GM12878 (cell line): ENCODE measurements at regions not wholly inside any gene's neighbourhood (a gene's known extent, or its start where the extent isn't known, plus 50 kb on each side); places are given as distances from the start of the nearest gene placed in this dataset.

Experiments
- ATAC-seq: fragments of 200-7000 bp; cut with Tn5 transposase; 3 replicates; pipeline ENCODE4 v1.9.1; 2020; ENCODE audit warnings: mild to moderate bottlenecking, moderate library complexity
- BruUV-seq: library from RNA; stranded (reverse); fragments of 400-500 nt; replicated peaks from 2 replicates; lab custom pipeline; 2021; lab: Mats Ljungman, UMichigan
- CTCF ChIA-PET: fragments of 300-600 bp; sonication (Branson Sonifier 250); formaldehyde crosslinking; extraction: SDS; loops from one replicate; lab custom pipeline; 2021; ENCODE audit warnings: inconsistent platforms; lab: Yijun Ruan, JAX
- POLR2A ChIA-PET: fragments of 350-600 bp; formaldehyde crosslinking; extraction: SDS; loops from one replicate; lab custom pipeline; 2021; ENCODE audit warnings: inconsistent platforms; lab: Charles Lee
- RAD21 ChIA-PET: fragments of 300-600 bp; sonication (Branson Sonifier 250); formaldehyde crosslinking; loops from one replicate; lab custom pipeline; 2023; ENCODE audit warnings: antibody characterized with exemption; ENCODE audit not compliant: unreplicated experiment; lab: Charles Lee
- SMC1A ChIA-PET: fragments of 300-600 bp; sonication (Branson Sonifier 250); formaldehyde crosslinking; loops from one replicate; lab custom pipeline; 2023; ENCODE audit not compliant: unreplicated experiment, uncharacterized antibody; lab: Charles Lee
- DNase-seq: peaks from one replicate; pipeline ENCODE4 v3.0.0-alpha.2; 2011; ENCODE audit warnings: low read depth, low spot score
- FAIRE-seq: peaks from 3 replicates; lab custom pipeline; 2011; peaks lifted over from hg19 to GRCh38; lab: Jason Lieb, UNC
- H2AFZ ChIP-seq: 2 replicates; pipeline ENCODE4 v1.6.0; 2011; ENCODE audit warnings: low read depth, low read length, control low read depth; ENCODE audit not compliant: control insufficient read depth
- H3K27ac ChIP-seq: 2 replicates; pipeline ENCODE4 v1.5.1; 2011; ENCODE audit warnings: control low read depth; ENCODE audit not compliant: control insufficient read depth, insufficient read depth
- H3K27me3 ChIP-seq, 2 experiments: replicated peaks in 1 of 2; 2 replicates each; pipeline versions ENCODE4 v1.6.0 to v1.6.1; 2011; ENCODE audit warnings: low read length in 1 of 2; ENCODE audit not compliant: control insufficient read depth in 2 of 2, insufficient read depth in 2 of 2
- H3K36me3 ChIP-seq, 2 experiments: 2 replicates each; pipeline ENCODE4 v1.5.1; 2011; ENCODE audit warnings: low read length in 1 of 2; ENCODE audit not compliant: control insufficient read depth in 2 of 2, insufficient read depth in 2 of 2
- H3K4me1 ChIP-seq: 2 replicates; pipeline ENCODE4 v1.6.1; 2011; ENCODE audit warnings: mild to moderate bottlenecking, low read length, moderate library complexity, mixed read lengths; ENCODE audit not compliant: control insufficient read depth, insufficient read depth
- H3K4me2 ChIP-seq: 2 replicates; pipeline ENCODE4 v1.6.0; 2011; ENCODE audit warnings: control low read depth; ENCODE audit not compliant: control insufficient read depth, insufficient read depth
- H3K4me3 ChIP-seq: fragments of 200-600 bp; sonication (generic); 2 replicates; pipeline ENCODE4 v1.5.1; 2016
- H3K79me2 ChIP-seq: 2 replicates; pipeline ENCODE4 v1.6.0; 2011; ENCODE audit warnings: low read length; ENCODE audit not compliant: control insufficient read depth, insufficient read depth
- H3K9ac ChIP-seq: 2 replicates; pipeline ENCODE4 v1.8.0; 2011; ENCODE audit warnings: low read length, control low read depth, mixed read lengths; ENCODE audit not compliant: control insufficient read depth, insufficient read depth
- H3K9me3 ChIP-seq: replicated peaks from 3 replicates; pipeline ENCODE4 v1.5.1; 2011; ENCODE audit warnings: mild to moderate bottlenecking, low read length; ENCODE audit not compliant: control insufficient read depth, insufficient read depth
- H4K20me1 ChIP-seq: 2 replicates; pipeline ENCODE4 v1.6.0; 2011; ENCODE audit not compliant: control insufficient read depth, insufficient read depth
- ATF7 ChIP-seq: fragments of 450-650 bp; IDR thresholded peaks from 2 replicates; pipeline ENCODE4 v1.6.1; 2016; ENCODE audit warnings: low read depth, mild to moderate bottlenecking
- ETV6 ChIP-seq, 2 experiments: fragments of 450-650 bp in 1 of 2; IDR thresholded peaks in 1 of 2; conservative IDR thresholded peaks in 1 of 2; 2 replicates each; pipeline ENCODE4 v1.6.1; 2014; ENCODE audit warnings: antibody characterized with exemption in 1 of 2, borderline replicate concordance in 1 of 2, low read depth in 1 of 2, mild to moderate bottlenecking in 1 of 2, moderate library complexity in 1 of 2
- FOXM1 ChIP-seq: IDR thresholded peaks from 2 replicates; pipeline ENCODE4 v1.6.1; 2012; ENCODE audit warnings: low read depth, mild to moderate bottlenecking, inconsistent platforms, low read length, moderate library complexity
- GABPA ChIP-seq: IDR thresholded peaks from 2 replicates; pipeline ENCODE4 v1.6.1; 2014; ENCODE audit warnings: antibody characterized with exemption, low read depth, mild to moderate bottlenecking, inconsistent platforms
- HCFC1 ChIP-seq: fragments of 150-350 bp; IDR thresholded peaks from 2 replicates; pipeline ENCODE4 v1.6.1; 2014; ENCODE audit warnings: low read length
- POU2F2 ChIP-seq: IDR thresholded peaks from 3 replicates; pipeline ENCODE4 v1.6.1; 2011; ENCODE audit warnings: low read depth, mild to moderate bottlenecking, low read length, borderline replicate concordance
- SIX5 ChIP-seq: IDR thresholded peaks from 2 replicates; pipeline ENCODE4 v1.6.1; 2011; ENCODE audit warnings: mild to moderate bottlenecking, low read depth, low read length, moderate library complexity; ENCODE audit not compliant: severe bottlenecking
- SPI1 ChIP-seq: IDR thresholded peaks from 2 replicates; pipeline ENCODE4 v1.6.1; 2011; ENCODE audit warnings: low read depth, mild to moderate bottlenecking, low read length, moderate library complexity, borderline replicate concordance; ENCODE audit not compliant: insufficient read depth
- TCF3 ChIP-seq: IDR thresholded peaks from 2 replicates; pipeline ENCODE4 v1.6.1; 2012; ENCODE audit warnings: low read depth, mild to moderate bottlenecking, low read length, borderline replicate concordance; ENCODE audit not compliant: insufficient read depth
- WRNIP1 ChIP-seq: IDR thresholded peaks from 2 replicates; pipeline ENCODE4 v1.6.1; 2011; ENCODE audit warnings: low read depth, low read length, improper control_type of control experiment, borderline replicate concordance
- WGBS: methylation state at CpG from one replicate; pipeline ENCODE4 v1.1.6; 2016; ENCODE audit warnings: low lambda C conversion rate; ENCODE audit not compliant: insufficient replicate concordance, insufficient coverage; ENCODE audit errors: missing lambda C conversion rate; 5-methylcytosine and 5-hydroxymethylcytosine counted together
- in situ Hi-C: fragments of 300-500 bp; cut with MboI; formaldehyde crosslinking; loops from 9 replicates; pipeline ENCODE4 v1.14.3; 2018; ENCODE audit warnings: mixed read lengths
- intact Hi-C: fragments of 100-400 bp; cut with micrococcal nuclease; formaldehyde crosslinking; loops from one replicate; pipeline ENCODE4 v1.14.2; 2022; ENCODE audit not compliant: unreplicated experiment
- TF ChIP-seq, protein P1 (sequence below): IDR thresholded peaks from 2 replicates; pipeline ENCODE4 v1.6.1; 2011; ENCODE audit warnings: borderline replicate concordance, low read depth, mild to moderate bottlenecking, moderate library complexity, mixed read lengths, low read length; ENCODE audit not compliant: insufficient read depth; ENCODE audit errors: extremely low read length
- TF ChIP-seq, protein P2 (sequence below): IDR thresholded peaks from 2 replicates; pipeline ENCODE4 v1.6.1; 2012; ENCODE audit warnings: low read depth, low read length, improper control_type of control experiment
- TF ChIP-seq, protein P3 (sequence below): fragments of 450-650 bp; formaldehyde crosslinking; IDR thresholded peaks from 2 replicates; pipeline ENCODE4 v1.4.0; 2022; ENCODE audit warnings: mild to moderate bottlenecking, moderate library complexity

DNA sequence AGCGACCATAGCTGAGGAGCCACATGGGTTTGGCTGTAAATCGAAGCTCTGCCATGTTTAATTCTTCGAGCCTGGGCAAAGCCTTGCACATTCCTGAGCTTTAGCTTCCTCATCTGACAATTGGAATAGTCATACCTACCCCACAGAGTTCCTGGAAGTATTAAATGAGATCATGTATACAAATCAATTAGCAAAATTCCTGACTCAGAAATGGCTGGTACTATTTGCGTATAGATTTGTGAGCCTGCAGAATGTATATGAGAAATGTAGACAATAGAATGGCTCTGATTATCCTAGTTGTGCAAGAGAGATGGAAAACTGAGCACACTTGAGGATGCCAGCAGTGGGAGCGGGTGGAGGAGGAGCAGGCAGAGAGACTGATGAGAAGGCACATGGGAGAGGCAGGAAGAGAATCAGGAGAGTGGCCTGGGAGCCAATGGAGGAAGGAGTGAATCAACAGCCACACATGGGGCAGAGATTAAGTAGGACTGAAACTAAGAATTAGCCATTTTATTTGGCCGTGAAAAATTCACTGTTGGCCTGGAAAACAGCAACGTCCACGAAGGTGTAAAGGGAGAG lies 128.0 kb upstream of the C1GALT1 start:
- Histone ChIP-seq H3K9me3 (no peaks in the 10 kb centered on the region), H3K4me1 (no peaks in the 10 kb centered on the region), H3K4me3 (no peak overlapping the region), H3K4me2 (no peak overlapping the region), H3K9ac (no peak overlapping the region), H3K27ac (no peak overlapping the region), H3K36me3 (no peaks in the 10 kb centered on the region), H3K79me2 (no peaks in the 10 kb centered on the region), H4K20me1 (no peaks in the 10 kb centered on the region), H2AFZ (no peak overlapping the region), H3K27me3 (no peaks in the 10 kb centered on the region)
- SMC1A ChIA-PET = interaction anchor here (1.0 kb wide), 1 partner anchor 41 kb away, joined by 3 read pairs; no protein-coding TSS in a partner anchor
- ATAC-seq (no peak), DNase-seq (no peak), FAIRE-seq (no peak)
- WGBS = 33% methylated on average over 8 of the region's 8 CpGs
- RAD21 ChIA-PET = no interaction called here
- no TSS peak for BruUV-seq
- TF ChIP-seq TCF3 = no peak
- no peak for TF ChIP-seq SIX5
- no peak for TF ChIP-seq HCFC1
- no peak for TF ChIP-seq POU2F2
- no peak for TF ChIP-seq WRNIP1
- no peak for TF ChIP-seq GABPA
- TF ChIP-seq ATF7 = no peak
- no peak for TF ChIP-seq SPI1
- TF ChIP-seq FOXM1 = no peak
- no peak for TF ChIP-seq ETV6 (conservative IDR thresholded peaks at IDR 0.05 in 1 of 2, IDR thresholded peaks at IDR 0.05 in 1 of 2; ENCODE audit: borderline replicate concordance in 1 of 2, low read depth in 1 of 2)
- TF ChIP-seq, protein P1, sequence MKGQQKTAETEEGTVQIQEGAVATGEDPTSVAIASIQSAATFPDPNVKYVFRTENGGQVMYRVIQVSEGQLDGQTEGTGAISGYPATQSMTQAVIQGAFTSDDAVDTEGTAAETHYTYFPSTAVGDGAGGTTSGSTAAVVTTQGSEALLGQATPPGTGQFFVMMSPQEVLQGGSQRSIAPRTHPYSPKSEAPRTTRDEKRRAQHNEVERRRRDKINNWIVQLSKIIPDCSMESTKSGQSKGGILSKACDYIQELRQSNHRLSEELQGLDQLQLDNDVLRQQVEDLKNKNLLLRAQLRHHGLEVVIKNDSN = no peak
- TF ChIP-seq, protein P2, sequence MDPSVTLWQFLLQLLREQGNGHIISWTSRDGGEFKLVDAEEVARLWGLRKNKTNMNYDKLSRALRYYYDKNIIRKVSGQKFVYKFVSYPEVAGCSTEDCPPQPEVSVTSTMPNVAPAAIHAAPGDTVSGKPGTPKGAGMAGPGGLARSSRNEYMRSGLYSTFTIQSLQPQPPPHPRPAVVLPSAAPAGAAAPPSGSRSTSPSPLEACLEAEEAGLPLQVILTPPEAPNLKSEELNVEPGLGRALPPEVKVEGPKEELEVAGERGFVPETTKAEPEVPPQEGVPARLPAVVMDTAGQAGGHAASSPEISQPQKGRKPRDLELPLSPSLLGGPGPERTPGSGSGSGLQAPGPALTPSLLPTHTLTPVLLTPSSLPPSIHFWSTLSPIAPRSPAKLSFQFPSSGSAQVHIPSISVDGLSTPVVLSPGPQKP = no peak
- TF ChIP-seq, protein P3, sequence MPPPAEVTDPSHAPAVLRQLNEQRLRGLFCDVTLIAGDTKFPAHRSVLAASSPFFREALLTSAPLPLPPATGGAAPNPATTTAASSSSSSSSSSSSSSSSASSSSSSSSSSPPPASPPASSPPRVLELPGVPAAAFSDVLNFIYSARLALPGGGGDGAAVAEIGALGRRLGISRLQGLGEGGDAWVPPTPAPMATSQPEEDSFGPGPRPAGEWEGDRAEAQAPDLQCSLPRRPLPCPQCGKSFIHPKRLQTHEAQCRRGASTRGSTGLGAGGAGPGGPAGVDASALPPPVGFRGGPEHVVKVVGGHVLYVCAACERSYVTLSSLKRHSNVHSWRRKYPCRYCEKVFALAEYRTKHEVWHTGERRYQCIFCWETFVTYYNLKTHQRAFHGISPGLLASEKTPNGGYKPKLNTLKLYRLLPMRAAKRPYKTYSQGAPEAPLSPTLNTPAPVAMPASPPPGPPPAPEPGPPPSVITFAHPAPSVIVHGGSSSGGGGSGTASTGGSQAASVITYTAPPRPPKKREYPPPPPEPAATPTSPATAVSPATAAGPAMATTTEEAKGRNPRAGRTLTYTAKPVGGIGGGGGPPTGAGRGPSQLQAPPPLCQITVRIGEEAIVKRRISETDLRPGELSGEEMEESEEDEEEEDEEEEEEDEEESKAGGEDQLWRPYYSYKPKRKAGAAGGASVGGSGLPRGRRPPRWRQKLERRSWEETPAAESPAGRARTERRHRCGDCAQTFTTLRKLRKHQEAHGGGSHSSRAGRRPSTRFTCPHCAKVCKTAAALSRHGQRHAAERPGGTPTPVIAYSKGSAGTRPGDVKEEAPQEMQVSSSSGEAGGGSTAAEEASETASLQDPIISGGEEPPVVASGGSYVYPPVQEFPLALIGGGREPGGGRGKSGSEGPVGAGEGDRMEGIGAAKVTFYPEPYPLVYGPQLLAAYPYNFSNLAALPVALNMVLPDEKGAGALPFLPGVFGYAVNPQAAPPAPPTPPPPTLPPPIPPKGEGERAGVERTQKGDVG (CRISPR knock-in tag) = no peak
- intact Hi-C loops = no loop called here
- CTCF ChIA-PET = interaction anchor here (1.7 kb wide), 1 partner anchor 101 kb away, joined by 3 read pairs; no protein-coding TSS in a partner anchor
- in situ Hi-C loops = no loop called here
- POLR2A ChIA-PET = no interaction called here
